Adrenal gland (tissue), 5 donors: ENCODE measurements at regions not wholly inside any gene's neighbourhood (a gene's known extent, or its start where the extent isn't known, plus 50 kb on each side); places are given as distances from the start of the nearest gene placed in this dataset.

Source experiments
- CTCF ChIP-seq, 6 experiments: fragments of 450-650 bp in 4 of 6; fragments of 200-600 bp in 2 of 6; sonication (generic) in 1 of 6; IDR thresholded peaks; 1 replicate in 5 of 6; 2 replicates in 1 of 6; pipeline versions ENCODE4 v1.5.1 to v1.8.0; 2016 to 2021; ENCODE audit warnings: antibody characterized with exemption in 6 of 6, mild to moderate bottlenecking in 2 of 6, moderate library complexity in 1 of 6
- POLR2A ChIP-seq, 2 donors: fragments of 450-650 bp; IDR thresholded peaks; one replicate each; pipeline ENCODE4 v1.6.1; 2017; ENCODE audit warnings: antibody characterized with exemption in 2 of 2, mild to moderate bottlenecking in 2 of 2, moderate library complexity in 1 of 2
- donor health status: DM: no; HTN: no; CAD: no.

GRCh38 chr1:191711961-191712360, 446.3 kb upstream of the RGS18 start:
- no peak for TF ChIP-seq CTCF (IDR thresholded peaks at IDR 0.05)
- no peak for TF ChIP-seq POLR2A (IDR thresholded peaks at IDR 0.05)
